Breast epithelium (tissue), 4 donors: ENCODE measurements at regions not wholly inside any gene's neighbourhood (a gene's known extent, or its start where the extent isn't known, plus 50 kb on each side); places are given as distances from the start of the nearest gene placed in this dataset.

Source experiments
- DNase-seq, 2 donors: peaks; one replicate each; pipeline ENCODE4 v3.0.0-alpha.2; 2019; ENCODE audit warnings: low spot score in 2 of 2
- H3K27ac ChIP-seq, 2 donors: fragments of 200-600 bp; sonication (generic) in 1 of 2; one replicate each; pipeline ENCODE4 v1.5.1; 2016 to 2019; ENCODE audit warnings: mild to moderate bottlenecking in 1 of 2
- H3K27me3 ChIP-seq, 2 donors: fragments of 200-600 bp; sonication (generic) in 1 of 2; one replicate each; pipeline versions ENCODE4 v1.5.1 to v1.6.0; 2017 to 2019; ENCODE audit warnings: control low read depth in 1 of 2, mild to moderate bottlenecking in 1 of 2
- H3K36me3 ChIP-seq: fragments of 200-600 bp; one replicate; pipeline ENCODE4 v1.5.1; 2019
- H3K4me1 ChIP-seq, 2 donors: fragments of 200-600 bp; sonication (generic); one replicate each; pipeline ENCODE4 v1.5.1; 2016 to 2019; ENCODE audit warnings: control low read depth in 1 of 2
- H3K4me3 ChIP-seq, 3 donors: fragments of 200-600 bp; sonication (generic); 1 replicate in 2 of 3; 2 replicates in 1 of 3; pipeline ENCODE4 v1.5.1; 2016 to 2019; ENCODE audit warnings: mild to moderate bottlenecking in 3 of 3, moderate library complexity in 2 of 3
- H3K9me3 ChIP-seq, 2 donors: fragments of 200-600 bp; sonication (generic) in 1 of 2; one replicate each; pipeline ENCODE4 v1.5.1; 2016 to 2019; ENCODE audit warnings: control low read depth in 1 of 2
- POLR2A ChIP-seq: fragments of 450-650 bp; IDR thresholded peaks from one replicate; pipeline ENCODE4 v1.6.1; 2016; ENCODE audit warnings: antibody characterized with exemption, mild to moderate bottlenecking, moderate library complexity
- POLR2AphosphoS5 ChIP-seq, 3 donors: sonication (generic); formaldehyde crosslinking; IDR thresholded peaks; one replicate each; pipeline ENCODE4 v1.6.1; 2017; ENCODE audit warnings: antibody characterized with exemption in 3 of 3
- intact Hi-C: fragments of 100-400 bp; cut with DNase I; formaldehyde crosslinking; loops from one replicate; pipeline ENCODE4 v1.15.1; 2023; ENCODE audit warnings: low total_unique reads
- TF ChIP-seq, protein P1 (sequence below), 3 donors: fragments of 450-650 bp; IDR thresholded peaks; one replicate each; pipeline ENCODE4 v1.5.1; 2016 to 2017; ENCODE audit warnings: antibody characterized with exemption in 3 of 3, mild to moderate bottlenecking in 3 of 3, moderate library complexity in 3 of 3

DNA sequence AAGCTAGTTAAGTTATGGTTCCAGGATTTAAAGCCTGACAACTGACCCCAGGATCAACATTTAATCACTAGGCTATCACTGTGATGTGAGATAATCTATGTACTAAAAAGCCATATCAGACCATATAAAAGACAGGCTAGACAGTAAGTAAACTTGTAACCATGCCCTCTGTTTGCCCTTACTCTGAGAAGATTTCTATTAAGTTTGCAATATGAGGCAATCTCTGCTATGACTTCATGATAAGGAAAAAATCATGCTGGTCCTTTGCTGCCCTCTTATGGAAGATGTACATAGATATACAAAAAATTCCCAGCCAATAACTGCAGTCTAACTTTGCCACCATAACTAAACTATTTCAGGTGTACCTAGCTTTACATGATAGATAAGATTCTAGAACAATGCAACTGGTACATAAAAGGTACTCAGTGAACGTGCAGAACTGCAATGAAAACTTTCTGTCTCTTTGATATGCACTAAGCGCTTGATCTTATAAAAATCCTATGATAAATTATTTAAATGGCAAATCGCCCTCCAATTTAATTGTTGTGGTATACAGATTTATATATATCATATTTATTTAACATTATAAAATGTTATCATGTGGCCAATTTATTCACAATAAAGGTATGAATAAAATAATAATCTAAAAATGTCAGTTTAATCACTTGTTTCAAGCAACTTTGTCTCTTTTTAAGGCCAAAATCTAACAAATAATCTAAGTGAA lies 70.5 kb downstream of the FAM217A start:
- Histone ChIP-seq H3K4me3 (no peak overlapping the region), H3K4me1 (no peaks in the 10 kb centered on the region), H3K27ac (peak overlapping the region in 1 of 2 donors; percentile 62), H3K36me3 (no peaks in the 10 kb centered on the region), H3K27me3 (no peaks in the 10 kb centered on the region), H3K9me3 (no peaks in the 10 kb centered on the region)
- no peak for DNase-seq
- intact Hi-C loops, result no loop called here
- TF ChIP-seq, protein P1, sequence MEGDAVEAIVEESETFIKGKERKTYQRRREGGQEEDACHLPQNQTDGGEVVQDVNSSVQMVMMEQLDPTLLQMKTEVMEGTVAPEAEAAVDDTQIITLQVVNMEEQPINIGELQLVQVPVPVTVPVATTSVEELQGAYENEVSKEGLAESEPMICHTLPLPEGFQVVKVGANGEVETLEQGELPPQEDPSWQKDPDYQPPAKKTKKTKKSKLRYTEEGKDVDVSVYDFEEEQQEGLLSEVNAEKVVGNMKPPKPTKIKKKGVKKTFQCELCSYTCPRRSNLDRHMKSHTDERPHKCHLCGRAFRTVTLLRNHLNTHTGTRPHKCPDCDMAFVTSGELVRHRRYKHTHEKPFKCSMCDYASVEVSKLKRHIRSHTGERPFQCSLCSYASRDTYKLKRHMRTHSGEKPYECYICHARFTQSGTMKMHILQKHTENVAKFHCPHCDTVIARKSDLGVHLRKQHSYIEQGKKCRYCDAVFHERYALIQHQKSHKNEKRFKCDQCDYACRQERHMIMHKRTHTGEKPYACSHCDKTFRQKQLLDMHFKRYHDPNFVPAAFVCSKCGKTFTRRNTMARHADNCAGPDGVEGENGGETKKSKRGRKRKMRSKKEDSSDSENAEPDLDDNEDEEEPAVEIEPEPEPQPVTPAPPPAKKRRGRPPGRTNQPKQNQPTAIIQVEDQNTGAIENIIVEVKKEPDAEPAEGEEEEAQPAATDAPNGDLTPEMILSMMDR (IDR thresholded peaks at IDR 0.05), result peak in 2 of 3 donors; percentile 35 to 67
- TF ChIP-seq POLR2AphosphoS5 (IDR thresholded peaks at IDR 0.05) (no peak), POLR2A (no peak)

DNA sequence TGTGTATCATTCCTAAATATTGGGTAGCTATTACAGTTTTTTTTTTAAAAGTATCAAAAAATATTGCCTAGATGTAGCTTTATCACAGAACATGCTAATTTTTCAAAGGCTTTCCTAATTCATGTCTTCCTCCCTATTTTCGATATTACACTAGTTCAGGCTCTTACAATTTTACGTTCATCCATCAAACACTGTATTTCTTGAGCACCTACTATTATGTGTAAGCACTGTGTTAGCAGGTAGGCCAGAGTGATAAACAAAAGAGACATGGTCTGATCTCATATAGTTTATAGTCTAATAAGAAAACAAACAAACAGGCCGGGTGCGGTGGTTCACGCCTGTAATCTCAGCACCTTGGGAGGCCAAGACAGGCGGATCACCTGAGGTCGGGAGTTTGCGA lies 69.5 kb downstream of the FAM217A start:
- H3K27ac ChIP-seq, result no peak overlapping the region
- H3K4me1 ChIP-seq, result no peaks in the 10 kb centered on the region
- H3K27me3 ChIP-seq, result no peaks in the 10 kb centered on the region
- intact Hi-C loops, result no loop called here
- no peak for DNase-seq
- TF ChIP-seq POLR2AphosphoS5 (IDR thresholded peaks at IDR 0.05) (no peak), POLR2A (no peak)
- TF ChIP-seq, protein P1 (IDR thresholded peaks at IDR 0.05), result no peak
- no peak overlapping the region for H3K4me3 ChIP-seq
- no peaks in the 10 kb centered on the region for H3K9me3 ChIP-seq
- no peaks in the 10 kb centered on the region for H3K36me3 ChIP-seq

DNA sequence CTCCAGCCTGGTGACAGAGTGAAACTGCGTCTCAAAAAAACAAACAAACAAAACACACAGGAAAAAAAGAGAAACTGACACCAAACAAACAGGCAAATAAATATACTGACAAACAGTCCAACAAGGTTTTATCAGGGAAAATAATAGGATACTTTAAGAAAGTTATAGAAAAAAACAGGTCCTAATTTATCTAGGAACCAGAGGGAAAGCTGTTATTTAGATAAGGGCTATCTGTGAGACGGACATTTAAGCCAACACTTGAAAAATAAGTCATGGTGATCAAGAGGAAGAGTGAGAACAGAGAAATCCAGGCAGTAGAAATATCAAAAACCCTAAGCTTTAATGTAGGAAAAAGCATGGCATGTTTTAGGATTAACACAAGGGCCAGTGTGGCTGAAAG lies 68.9 kb downstream of the FAM217A start:
- Histone ChIP-seq H3K9me3 (no peaks in the 10 kb centered on the region), H3K27ac (no peak overlapping the region), H3K4me1 (no peaks in the 10 kb centered on the region), H3K4me3 (no peak overlapping the region), H3K27me3 (no peaks in the 10 kb centered on the region), H3K36me3 (no peaks in the 10 kb centered on the region)
- intact Hi-C loops, result no loop called here
- no peak for DNase-seq
- TF ChIP-seq POLR2AphosphoS5 (IDR thresholded peaks at IDR 0.05) (no peak), POLR2A (no peak)
- TF ChIP-seq, protein P1 (IDR thresholded peaks at IDR 0.05), result no peak

DNA sequence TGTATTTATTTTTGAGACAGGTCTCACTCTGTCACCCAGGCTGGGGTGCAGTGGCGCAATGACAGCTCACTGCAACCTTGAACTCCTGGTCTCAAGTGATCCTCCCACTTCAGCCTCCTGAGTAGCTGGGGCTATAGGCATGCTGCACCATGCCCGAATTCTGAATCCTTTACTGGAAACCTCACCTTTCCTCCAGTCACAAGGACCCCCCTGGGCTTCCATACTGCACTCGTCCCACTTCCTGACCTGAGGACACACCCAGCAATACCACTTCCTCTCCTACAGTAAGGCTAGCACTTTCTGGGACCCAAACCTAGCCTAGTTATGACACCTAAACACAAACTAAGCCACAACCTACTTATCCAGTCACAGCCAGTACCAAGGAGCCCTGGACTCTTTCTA lies 68.2 kb downstream of the FAM217A start:
- intact Hi-C loops, result no loop called here
- no peak for DNase-seq
- Histone ChIP-seq H3K4me3 (no peak overlapping the region), H3K4me1 (no peaks in the 10 kb centered on the region), H3K27me3 (no peaks in the 10 kb centered on the region), H3K36me3 (no peaks in the 10 kb centered on the region), H3K27ac (no peak overlapping the region), H3K9me3 (no peaks in the 10 kb centered on the region)
- TF ChIP-seq POLR2AphosphoS5 (IDR thresholded peaks at IDR 0.05) (no peak), POLR2A (no peak)
- TF ChIP-seq, protein P1 (IDR thresholded peaks at IDR 0.05), result no peak

DNA sequence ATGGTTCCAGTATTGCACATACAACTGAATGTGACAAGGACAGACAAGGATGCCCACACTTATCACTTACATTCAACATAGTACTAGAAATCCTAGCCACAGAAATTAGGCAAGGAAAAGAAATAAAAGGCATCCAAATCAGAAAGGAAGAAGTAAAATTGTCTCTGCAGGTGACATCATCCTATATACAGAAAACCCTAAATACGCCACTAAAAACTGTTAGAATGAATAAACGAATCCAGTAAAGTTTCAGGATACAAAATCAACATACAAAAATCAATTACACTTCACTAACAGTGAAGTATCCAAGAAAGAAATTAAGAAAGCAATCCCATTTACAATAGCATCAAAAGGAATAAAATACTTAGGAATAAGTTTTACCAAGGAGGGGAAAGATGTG lies 66.1 kb downstream of the FAM217A start:
- no peak for DNase-seq
- intact Hi-C loops, result no loop called here
- H3K9me3 ChIP-seq, result no peaks in the 10 kb centered on the region
- H3K4me3 ChIP-seq, result no peak overlapping the region
- no peaks in the 10 kb centered on the region for H3K4me1 ChIP-seq
- no peak overlapping the region for H3K27ac ChIP-seq
- no peaks in the 10 kb centered on the region for H3K36me3 ChIP-seq
- no peaks in the 10 kb centered on the region for H3K27me3 ChIP-seq
- TF ChIP-seq POLR2AphosphoS5 (IDR thresholded peaks at IDR 0.05), result no peak
- TF ChIP-seq, protein P1 (IDR thresholded peaks at IDR 0.05), result no peak
- no peak for TF ChIP-seq POLR2A
